ENCODE measurements at regions not wholly inside any gene's neighbourhood (a gene's known extent, or its start where the extent isn't known, plus 50 kb on each side); places are given as distances from the start of the nearest gene placed in this dataset.

DNA sequence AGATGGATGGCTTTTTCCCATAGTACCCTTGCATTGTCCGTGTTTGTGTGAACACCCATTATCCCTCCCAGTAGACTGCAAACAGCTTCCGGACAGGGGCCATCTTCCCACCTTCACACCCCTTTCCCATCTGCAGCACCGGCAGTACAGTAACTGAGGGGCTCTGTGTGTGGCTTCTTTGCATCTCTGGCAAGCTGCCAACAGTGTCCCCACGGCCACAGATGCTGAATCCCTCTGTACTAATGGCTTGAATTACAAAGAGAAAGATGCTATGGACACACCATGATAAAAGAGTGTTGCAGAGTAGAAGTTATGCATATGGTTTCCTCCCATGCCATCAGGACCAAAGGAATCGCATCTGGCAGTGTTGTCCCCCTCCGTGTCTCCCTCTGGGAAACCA, 101.1 kb upstream of the CDYL start:
- TF ChIP-seq, protein P1, sequence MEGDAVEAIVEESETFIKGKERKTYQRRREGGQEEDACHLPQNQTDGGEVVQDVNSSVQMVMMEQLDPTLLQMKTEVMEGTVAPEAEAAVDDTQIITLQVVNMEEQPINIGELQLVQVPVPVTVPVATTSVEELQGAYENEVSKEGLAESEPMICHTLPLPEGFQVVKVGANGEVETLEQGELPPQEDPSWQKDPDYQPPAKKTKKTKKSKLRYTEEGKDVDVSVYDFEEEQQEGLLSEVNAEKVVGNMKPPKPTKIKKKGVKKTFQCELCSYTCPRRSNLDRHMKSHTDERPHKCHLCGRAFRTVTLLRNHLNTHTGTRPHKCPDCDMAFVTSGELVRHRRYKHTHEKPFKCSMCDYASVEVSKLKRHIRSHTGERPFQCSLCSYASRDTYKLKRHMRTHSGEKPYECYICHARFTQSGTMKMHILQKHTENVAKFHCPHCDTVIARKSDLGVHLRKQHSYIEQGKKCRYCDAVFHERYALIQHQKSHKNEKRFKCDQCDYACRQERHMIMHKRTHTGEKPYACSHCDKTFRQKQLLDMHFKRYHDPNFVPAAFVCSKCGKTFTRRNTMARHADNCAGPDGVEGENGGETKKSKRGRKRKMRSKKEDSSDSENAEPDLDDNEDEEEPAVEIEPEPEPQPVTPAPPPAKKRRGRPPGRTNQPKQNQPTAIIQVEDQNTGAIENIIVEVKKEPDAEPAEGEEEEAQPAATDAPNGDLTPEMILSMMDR (IDR thresholded peaks at IDR 0.05) = no peak
- no peak for TF ChIP-seq POLR2A (IDR thresholded peaks at IDR 0.05)

Data from lower leg skin (tissue), 3 donors.